COLO829 (cell line): ENCODE measurements at regions not wholly inside any gene's neighbourhood (a gene's known extent, or its start where the extent isn't known, plus 50 kb on each side); places are given as distances from the start of the nearest gene placed in this dataset.

Experiments
- DNase-seq: peaks from one replicate; pipeline ENCODE4 v3.0.0; 2012; ENCODE audit warnings: low spot score

- DNase-seq, result no peak
Measured at GRCh38 chr10:107444443-107444842, 279.9 kb upstream of the SORCS1 start.

- no peak for DNase-seq
Measured at GRCh38 chr10:107443813-107444212, 279.3 kb upstream of the SORCS1 start.

GRCh38 chr10:107443326-107443725, 278.8 kb upstream of the SORCS1 start:
- no peak for DNase-seq

- DNase-seq, result peak; percentile 68
Measured at GRCh38 chr10:107442035-107442505, 277.6 kb upstream of the SORCS1 start.

DNA sequence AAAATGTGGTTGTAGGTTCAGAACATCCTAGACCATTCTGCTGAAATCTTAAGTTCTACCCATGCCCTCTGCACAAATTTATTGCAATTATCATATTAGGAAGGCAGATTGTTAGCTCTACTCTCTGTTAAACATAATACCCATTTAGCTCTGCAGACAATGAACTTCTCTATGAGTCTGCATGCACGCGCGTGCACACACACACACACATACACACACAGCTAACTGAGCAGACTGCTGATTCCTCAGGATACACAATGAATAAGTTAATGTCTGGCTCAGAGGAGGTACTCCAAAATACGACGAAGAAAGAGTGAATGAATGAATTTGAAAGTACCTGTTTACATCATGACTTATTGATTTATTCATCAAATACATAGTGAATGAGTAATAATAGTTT, 276.2 kb upstream of the SORCS1 start:
- DNase-seq, result no peak

GRCh38 chr10:107437921-107438320, 273.4 kb upstream of the SORCS1 start:
- DNase-seq, result no peak

- no peak for DNase-seq
Measured at GRCh38 chr10:107436568-107436967, 272.1 kb upstream of the SORCS1 start.

- no peak for DNase-seq
Measured at GRCh38 chr10:107434854-107435253, 270.3 kb upstream of the SORCS1 start.

DNA sequence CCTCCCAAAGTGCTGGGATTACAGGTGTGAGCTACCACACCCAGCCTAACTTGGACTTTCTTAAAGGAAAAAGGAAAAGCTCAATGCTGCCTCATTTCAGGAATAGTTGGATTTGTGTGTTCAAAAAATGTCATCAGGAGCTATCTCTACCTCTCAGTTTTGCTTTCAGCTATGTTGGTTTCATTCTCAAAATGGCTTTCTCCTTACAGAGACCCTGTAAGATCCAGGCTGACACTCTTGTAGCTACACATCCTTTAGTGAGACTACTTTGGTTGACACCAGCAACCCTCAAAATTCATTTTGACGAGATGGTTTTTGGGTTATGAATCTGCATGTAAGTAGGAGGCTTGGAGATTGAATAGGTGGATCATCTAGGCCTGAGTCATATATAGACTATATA, 269.7 kb upstream of the SORCS1 start:
- no peak for DNase-seq

DNA sequence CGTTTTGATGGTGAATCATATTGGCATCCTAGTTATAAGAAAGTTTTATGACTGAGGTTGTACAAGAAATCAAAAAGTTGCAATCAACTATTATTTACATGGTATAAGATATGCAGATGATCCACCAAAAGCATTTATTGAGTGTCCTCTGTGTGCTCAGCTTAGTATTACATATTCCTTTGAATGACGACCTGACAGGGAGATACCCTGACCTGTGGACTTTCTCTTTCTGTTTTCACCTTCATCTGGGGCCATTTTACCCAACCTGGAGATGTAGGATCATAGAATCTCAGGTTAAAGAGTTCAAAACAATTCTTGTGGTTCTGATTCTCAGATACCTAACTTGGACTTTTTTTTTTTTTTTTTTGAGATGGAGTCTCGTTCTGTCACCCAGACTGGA, 269.1 kb upstream of the SORCS1 start:
- DNase-seq, result no peak

GRCh38 chr10:107430446-107430845, 265.9 kb upstream of the SORCS1 start:
- no peak for DNase-seq

DNA sequence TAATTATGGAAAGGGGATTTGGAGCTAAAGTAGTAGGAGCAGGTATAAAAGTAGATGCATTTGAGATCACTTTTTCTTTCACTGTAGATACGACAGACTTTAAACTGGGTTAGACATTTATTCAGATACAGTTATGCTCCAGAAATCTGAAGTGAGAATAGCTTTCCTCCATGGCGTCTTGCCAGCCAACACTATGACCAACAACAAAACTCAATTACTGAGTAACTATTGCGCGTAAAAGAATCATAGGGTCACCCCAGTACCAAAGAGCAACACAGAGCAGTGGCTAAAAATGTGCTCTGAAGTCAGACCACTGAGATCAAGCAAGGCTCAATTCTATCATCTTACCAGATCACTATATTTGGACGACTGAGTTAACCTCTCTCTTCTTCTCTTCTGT, 262.5 kb upstream of the SORCS1 start:
- no peak for DNase-seq

DNA sequence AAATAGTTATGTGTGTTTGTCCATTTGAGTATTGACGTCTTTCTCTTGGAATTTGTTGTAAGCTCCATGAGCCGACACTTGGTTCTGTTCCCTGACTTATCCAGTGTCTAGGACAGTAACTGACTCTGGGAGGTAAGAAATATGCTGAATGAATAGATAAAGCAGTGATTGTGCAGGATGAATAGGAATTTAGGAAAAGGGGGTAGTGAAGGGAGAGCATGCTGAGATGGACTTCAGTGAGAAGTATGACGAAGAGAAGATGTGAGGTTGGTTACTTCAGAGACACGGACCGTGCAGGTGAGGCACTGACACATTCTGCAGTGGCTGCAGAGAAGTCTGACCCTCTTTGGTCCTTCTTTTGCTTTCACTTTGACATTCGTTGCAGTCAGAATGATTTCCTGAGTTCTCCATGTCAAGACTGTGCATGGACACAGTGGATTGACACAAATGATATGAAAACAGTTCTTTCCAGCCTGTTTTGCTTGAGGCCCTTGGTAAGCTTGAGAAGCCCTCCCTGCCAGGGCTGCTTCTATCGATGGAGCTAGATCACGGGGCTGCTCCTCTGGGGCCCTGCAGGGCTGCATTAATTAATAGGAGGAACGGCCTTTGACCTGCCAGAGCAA, 261.5 kb upstream of the SORCS1 start:
- no peak for DNase-seq

DNA sequence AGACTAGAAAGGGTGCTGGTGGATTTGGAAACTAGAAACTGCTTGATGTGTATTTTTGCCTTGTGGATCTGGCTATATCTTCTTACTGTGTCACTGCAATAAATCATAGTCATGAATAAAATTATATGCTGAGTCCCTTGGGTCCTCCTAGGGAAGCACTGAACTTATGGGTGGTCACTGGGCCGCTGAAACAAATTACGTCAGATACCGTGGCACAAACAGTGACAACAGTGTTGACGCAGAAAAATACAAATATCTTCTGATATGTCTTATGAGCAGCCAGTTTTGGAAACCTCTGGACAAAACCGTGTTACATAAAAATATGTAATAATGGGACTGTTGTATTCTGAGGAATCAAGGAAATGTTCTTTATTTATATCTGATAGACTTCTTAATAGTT, 260.1 kb upstream of the SORCS1 start:
- DNase-seq, result no peak

- no peak for DNase-seq
Measured at GRCh38 chr10:107423903-107424302, 259.4 kb upstream of the SORCS1 start.

GRCh38 chr10:107422681-107423080, 258.2 kb upstream of the SORCS1 start:
- DNase-seq, result no peak

- DNase-seq, result no peak
Measured at GRCh38 chr10:107420196-107420595, 255.7 kb upstream of the SORCS1 start.

DNA sequence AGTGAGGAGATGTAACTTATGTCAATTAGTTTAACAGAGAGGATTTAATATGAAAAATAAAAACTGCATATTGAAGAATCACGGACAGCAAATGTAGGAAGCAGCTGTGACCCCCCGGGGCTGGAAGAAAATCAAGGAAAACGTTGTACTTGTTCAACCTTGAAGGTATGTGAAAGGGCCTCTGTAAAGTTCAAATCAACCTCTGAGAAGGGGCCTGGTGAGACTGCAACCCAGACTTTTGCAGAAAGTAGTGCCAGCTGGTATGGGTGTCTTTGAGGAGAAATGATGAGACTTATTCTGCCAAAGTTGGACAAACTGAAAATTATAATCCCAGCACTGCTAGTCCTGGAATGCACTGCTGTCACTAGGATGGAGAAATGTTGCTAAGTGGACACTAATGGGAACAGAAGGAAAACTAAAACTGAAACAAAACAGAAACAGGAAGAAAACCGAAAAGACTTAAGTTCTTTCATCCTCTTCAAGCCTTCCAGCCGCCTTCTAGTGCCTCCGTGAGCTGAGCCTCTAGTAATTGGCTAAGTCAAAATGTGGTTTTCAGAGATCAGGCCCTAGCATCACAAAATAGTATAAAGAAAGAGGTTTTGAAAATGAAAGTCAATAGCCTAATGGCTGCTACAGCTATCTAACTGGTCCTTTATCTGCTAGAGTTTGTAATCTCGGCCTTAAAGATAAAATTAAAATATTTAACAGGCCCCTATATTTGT, 253.7 kb upstream of the SORCS1 start:
- no peak for DNase-seq

GRCh38 chr10:107417446-107417845, 252.9 kb upstream of the SORCS1 start:
- no peak for DNase-seq

DNA sequence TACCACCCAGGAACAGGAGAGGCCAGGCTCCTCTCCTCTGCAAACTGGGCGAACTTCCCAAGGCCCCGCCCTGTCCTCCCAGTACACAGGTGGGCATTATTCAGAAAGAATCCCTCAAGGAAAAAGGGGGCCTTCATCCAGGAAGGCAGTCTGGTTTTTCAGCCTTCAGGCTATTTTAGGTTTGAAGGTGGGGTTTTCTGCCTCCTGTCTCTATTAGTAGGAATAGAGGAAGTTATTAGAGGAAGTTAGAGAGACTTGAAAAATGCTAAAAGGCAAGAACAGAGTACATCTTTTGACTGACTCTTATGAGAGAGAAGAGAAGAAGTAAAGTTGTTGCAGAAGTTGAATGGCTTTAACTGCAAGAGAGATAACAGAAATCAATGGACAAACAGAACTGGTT, 250.9 kb upstream of the SORCS1 start:
- no peak for DNase-seq

GRCh38 chr10:107413971-107414370, 249.5 kb upstream of the SORCS1 start:
- DNase-seq, result no peak

DNA sequence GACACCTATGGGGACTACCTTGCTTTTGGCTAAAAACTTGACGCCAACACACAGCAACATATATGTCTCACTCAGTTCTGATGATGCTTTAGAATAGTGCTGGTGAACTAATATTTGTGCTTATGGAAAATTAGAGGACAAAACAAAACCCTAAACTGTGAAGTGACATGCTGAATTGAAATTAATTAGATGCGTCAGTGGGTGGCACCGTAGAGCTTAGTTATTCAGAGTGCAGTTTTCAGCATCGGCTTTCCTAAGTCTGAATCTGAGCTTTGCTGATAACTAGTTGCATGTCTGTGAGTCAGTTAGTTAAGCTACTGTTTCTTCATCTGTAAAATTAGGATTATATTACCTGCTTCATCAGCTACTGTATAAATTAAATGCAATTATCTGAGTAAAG, 245.0 kb upstream of the SORCS1 start:
- DNase-seq, result no peak

DNA sequence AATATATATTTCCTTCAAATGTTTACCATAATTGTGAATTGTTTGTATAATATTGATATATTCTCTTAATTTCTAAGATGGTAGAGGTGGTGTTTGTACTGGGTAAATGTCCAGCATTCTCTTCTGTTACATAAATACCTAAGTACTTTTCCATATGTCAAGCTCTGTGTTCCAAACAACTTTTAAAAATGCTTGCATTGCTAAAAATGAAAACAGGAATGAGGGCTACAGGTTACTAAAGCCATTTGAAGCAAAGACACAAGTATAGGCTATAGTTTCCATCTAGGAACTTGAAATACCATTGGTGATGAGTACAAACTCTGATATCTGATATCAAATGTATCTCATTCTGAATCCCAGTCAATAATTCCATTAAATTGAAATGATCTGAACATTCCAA, 233.6 kb upstream of the SORCS1 start:
- no peak for DNase-seq

- no peak for DNase-seq
Measured at GRCh38 chr10:107391901-107392300, 227.4 kb upstream of the SORCS1 start.
